ENCODE measurements at regions not wholly inside any gene's neighbourhood (a gene's known extent, or its start where the extent isn't known, plus 50 kb on each side); places are given as distances from the start of the nearest gene placed in this dataset.

GRCh38 chr12:105547786-105548185, 217.3 kb downstream of the C12orf75 start:
- no peak overlapping the region for H3K4me3 ChIP-seq (ENCODE audit: low read length)
- no peak for TF ChIP-seq CTCF (IDR thresholded peaks at IDR 0.05)

GRCh38 chr12:105548626-105549025, 218.1 kb downstream of the C12orf75 start:
- Mint-ChIP-seq H3K4me1 (no peaks in the 10 kb centered on the region), H3K9me3 (no peaks in the 10 kb centered on the region), H3K27ac (no peak overlapping the region), H3K36me3 (no peaks in the 10 kb centered on the region), H3K4me3 (no peak overlapping the region), H3K27me3 (ENCODE audit: low read depth in 2 of 2) (peaks cover 0 to 2% of the 10 kb centered on the region in 2 donors)
- intact Hi-C loops (cut with micrococcal nuclease): no loop called here
- H3K36me3 ChIP-seq (ENCODE audit: control insufficient read depth, insufficient read depth, low read length): no peaks in the 10 kb centered on the region
- H3K4me1 ChIP-seq (ENCODE audit: control insufficient read depth, insufficient read depth, low read length): no peaks in the 10 kb centered on the region
- DNase-seq (no peak), ATAC-seq (no peak)
- no peaks in the 10 kb centered on the region for H3K27me3 ChIP-seq (ENCODE audit: control insufficient read depth, insufficient read depth, low read length)
- 87% methylated on average over 3 of the region's 3 CpGs for WGBS (ENCODE audit: insufficient coverage)
- H3K9me3 ChIP-seq (ENCODE audit: control insufficient read depth, insufficient read depth, low read length): no peaks in the 10 kb centered on the region
- no peak for TF ChIP-seq CTCF (IDR thresholded peaks at IDR 0.05)
- H3K4me3 ChIP-seq (ENCODE audit: low read length): no peak overlapping the region
- H3K27ac ChIP-seq (ENCODE audit: low read length): no peak overlapping the region

More at GRCh38 chr12:105547786-105548185, 217.3 kb downstream of the C12orf75 start:
- H3K36me3 Mint-ChIP-seq: no peaks in the 10 kb centered on the region
- DNase-seq (no peak), ATAC-seq (no peak)
- peaks cover 0 to 2% of the 10 kb centered on the region in 2 donors for H3K27me3 Mint-ChIP-seq (ENCODE audit: low read depth in 2 of 2)
- Histone ChIP-seq H3K9me3 (ENCODE audit: control insufficient read depth, insufficient read depth, low read length) (no peaks in the 10 kb centered on the region), H3K4me1 (ENCODE audit: control insufficient read depth, insufficient read depth, low read length) (no peaks in the 10 kb centered on the region), H3K27me3 (ENCODE audit: control insufficient read depth, insufficient read depth, low read length) (no peaks in the 10 kb centered on the region), H3K36me3 (ENCODE audit: control insufficient read depth, insufficient read depth, low read length) (no peaks in the 10 kb centered on the region), H3K27ac (ENCODE audit: low read length) (no peak overlapping the region)
- no peak overlapping the region for H3K27ac Mint-ChIP-seq
- H3K4me3 Mint-ChIP-seq: no peak overlapping the region
- 86% methylated on average over 2 of the region's 3 CpGs for WGBS (ENCODE audit: insufficient coverage)
- no peaks in the 10 kb centered on the region for H3K9me3 Mint-ChIP-seq
- intact Hi-C loops (cut with micrococcal nuclease): no loop called here
- no peaks in the 10 kb centered on the region for H3K4me1 Mint-ChIP-seq

GRCh38 chr12:105552056-105552455, 221.6 kb downstream of the C12orf75 start:
- no peak overlapping the region for H3K27ac ChIP-seq (ENCODE audit: low read length)
- Mint-ChIP-seq H3K27ac (no peak overlapping the region), H3K4me3 (no peak overlapping the region), H3K27me3 (ENCODE audit: low read depth in 2 of 2) (no peaks in the 10 kb centered on the region), H3K36me3 (no peaks in the 10 kb centered on the region), H3K9me3 (no peaks in the 10 kb centered on the region), H3K4me1 (no peaks in the 10 kb centered on the region)
- no peak for DNase-seq
- no peak for ATAC-seq
- no peaks in the 10 kb centered on the region for H3K4me1 ChIP-seq (ENCODE audit: control insufficient read depth, insufficient read depth, low read length)
- no peaks in the 10 kb centered on the region for H3K9me3 ChIP-seq (ENCODE audit: control insufficient read depth, insufficient read depth, low read length)
- TF ChIP-seq CTCF (IDR thresholded peaks at IDR 0.05): no peak
- H3K36me3 ChIP-seq (ENCODE audit: control insufficient read depth, insufficient read depth, low read length): no peaks in the 10 kb centered on the region
- intact Hi-C loops (cut with micrococcal nuclease): no loop called here
- no peaks in the 10 kb centered on the region for H3K27me3 ChIP-seq (ENCODE audit: control insufficient read depth, insufficient read depth, low read length)
- H3K4me3 ChIP-seq (ENCODE audit: low read length): no peak overlapping the region

- Mint-ChIP-seq H3K27me3 (ENCODE audit: low read depth in 2 of 2) (no peaks in the 10 kb centered on the region), H3K4me1 (no peaks in the 10 kb centered on the region), H3K36me3 (no peaks in the 10 kb centered on the region), H3K4me3 (no peak overlapping the region), H3K27ac (no peak overlapping the region), H3K9me3 (no peaks in the 10 kb centered on the region)
- intact Hi-C loops (cut with micrococcal nuclease): no loop called here
- Histone ChIP-seq H3K27ac (ENCODE audit: low read length) (no peak overlapping the region), H3K4me1 (ENCODE audit: control insufficient read depth, insufficient read depth, low read length) (no peaks in the 10 kb centered on the region), H3K9me3 (ENCODE audit: control insufficient read depth, insufficient read depth, low read length) (no peaks in the 10 kb centered on the region), H3K27me3 (ENCODE audit: control insufficient read depth, insufficient read depth, low read length) (no peaks in the 10 kb centered on the region), H3K4me3 (ENCODE audit: low read length) (no peak overlapping the region), H3K36me3 (ENCODE audit: control insufficient read depth, insufficient read depth, low read length) (no peaks in the 10 kb centered on the region)
- 77% methylated on average over 3 of the region's 3 CpGs for WGBS (ENCODE audit: insufficient coverage)
- no peak for DNase-seq
- no peak for ATAC-seq
- TF ChIP-seq CTCF (IDR thresholded peaks at IDR 0.05): no peak
Observed at GRCh38 chr12:105554223-105554678, 223.8 kb downstream of the C12orf75 start.

All from natural killer cell (primary cell).